ENCODE measurements at regions not wholly inside any gene's neighbourhood (a gene's known extent, or its start where the extent isn't known, plus 50 kb on each side); places are given as distances from the start of the nearest gene placed in this dataset.

DNA sequence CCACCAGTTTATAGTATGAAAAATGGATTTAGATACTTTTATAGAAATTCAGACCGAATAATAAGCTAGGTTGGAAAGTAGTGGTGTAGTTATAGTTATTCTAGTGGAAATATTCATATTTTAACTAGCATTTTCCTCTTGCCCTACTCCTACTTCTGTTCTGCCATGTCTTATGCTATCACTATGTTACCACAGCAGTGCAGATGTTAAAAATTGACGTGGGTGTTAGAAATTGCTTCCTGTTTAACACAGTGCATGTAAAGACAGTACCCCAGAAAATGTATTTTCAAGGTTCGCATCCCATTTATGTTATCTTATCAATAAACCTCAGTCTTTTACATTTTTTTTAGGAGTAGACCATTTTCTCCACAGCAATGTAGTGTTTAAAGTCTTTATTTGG lies 774.2 kb upstream of the CDH10 start:
- FAIRE-seq (no peak), ATAC-seq (no peak), DNase-seq (ENCODE audit: low read depth in 1 of 2, low spot score in 1 of 2) (no peak)
- no peak overlapping the region for H3K4me2 ChIP-seq
- no peak for TF ChIP-seq RFX5 (IDR thresholded peaks at IDR 0.05)
- TF ChIP-seq KDM1A (IDR thresholded peaks at IDR 0.05; ENCODE audit: low read depth): no peak
- no peak for TF ChIP-seq HEYL (CRISPR knock-in tag; IDR thresholded peaks at IDR 0.05)
- TF ChIP-seq HDAC2 (IDR thresholded peaks at IDR 0.05): no peak
- no peak for TF ChIP-seq JUN (IDR thresholded peaks at IDR 0.05)
- TF ChIP-seq EP300 (IDR thresholded peaks at IDR 0.05): no peak
- TF ChIP-seq CEBPB (IDR thresholded peaks at IDR 0.05): no peak
- TF ChIP-seq ELK1 (IDR thresholded peaks at IDR 0.05; ENCODE audit: low read depth, low read length): no peak
- TF ChIP-seq SMC3 (IDR thresholded peaks at IDR 0.05): no peak
- no peak for TF ChIP-seq ZFP36 (IDR thresholded peaks at IDR 0.05; ENCODE audit: borderline replicate concordance, partially characterized antibody)
- TF ChIP-seq CHD2 (IDR thresholded peaks at IDR 0.05; ENCODE audit: low read length, partially characterized antibody): no peak
- TF ChIP-seq, protein P1, sequence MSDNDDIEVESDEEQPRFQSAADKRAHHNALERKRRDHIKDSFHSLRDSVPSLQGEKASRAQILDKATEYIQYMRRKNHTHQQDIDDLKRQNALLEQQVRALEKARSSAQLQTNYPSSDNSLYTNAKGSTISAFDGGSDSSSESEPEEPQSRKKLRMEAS (IDR thresholded peaks at IDR 0.05): no peak
- TF ChIP-seq RAD21 (conservative IDR thresholded peaks at IDR 0.05 in 1 of 2, IDR thresholded peaks at IDR 0.05 in 1 of 2): no peak
- H3K4me1 ChIP-seq: no peaks in the 10 kb centered on the region
- H3K9me3 ChIP-seq: no peaks in the 10 kb centered on the region
- ChIA-PET POLR2A (no interaction called here), CTCF (no interaction called here)
- no peak overlapping the region for H3K27ac ChIP-seq
- 42% methylated on average over 3 of the region's 3 CpGs for WGBS (ENCODE audit: missing lambda C conversion rate)
- no peak overlapping the region for H3K4me3 ChIP-seq

- no peak for TF ChIP-seq ZNF302 (CRISPR knock-in tag; IDR thresholded peaks at IDR 0.05)
- TF ChIP-seq JUNB (IDR thresholded peaks at IDR 0.05): no peak
- TF ChIP-seq, protein P2, sequence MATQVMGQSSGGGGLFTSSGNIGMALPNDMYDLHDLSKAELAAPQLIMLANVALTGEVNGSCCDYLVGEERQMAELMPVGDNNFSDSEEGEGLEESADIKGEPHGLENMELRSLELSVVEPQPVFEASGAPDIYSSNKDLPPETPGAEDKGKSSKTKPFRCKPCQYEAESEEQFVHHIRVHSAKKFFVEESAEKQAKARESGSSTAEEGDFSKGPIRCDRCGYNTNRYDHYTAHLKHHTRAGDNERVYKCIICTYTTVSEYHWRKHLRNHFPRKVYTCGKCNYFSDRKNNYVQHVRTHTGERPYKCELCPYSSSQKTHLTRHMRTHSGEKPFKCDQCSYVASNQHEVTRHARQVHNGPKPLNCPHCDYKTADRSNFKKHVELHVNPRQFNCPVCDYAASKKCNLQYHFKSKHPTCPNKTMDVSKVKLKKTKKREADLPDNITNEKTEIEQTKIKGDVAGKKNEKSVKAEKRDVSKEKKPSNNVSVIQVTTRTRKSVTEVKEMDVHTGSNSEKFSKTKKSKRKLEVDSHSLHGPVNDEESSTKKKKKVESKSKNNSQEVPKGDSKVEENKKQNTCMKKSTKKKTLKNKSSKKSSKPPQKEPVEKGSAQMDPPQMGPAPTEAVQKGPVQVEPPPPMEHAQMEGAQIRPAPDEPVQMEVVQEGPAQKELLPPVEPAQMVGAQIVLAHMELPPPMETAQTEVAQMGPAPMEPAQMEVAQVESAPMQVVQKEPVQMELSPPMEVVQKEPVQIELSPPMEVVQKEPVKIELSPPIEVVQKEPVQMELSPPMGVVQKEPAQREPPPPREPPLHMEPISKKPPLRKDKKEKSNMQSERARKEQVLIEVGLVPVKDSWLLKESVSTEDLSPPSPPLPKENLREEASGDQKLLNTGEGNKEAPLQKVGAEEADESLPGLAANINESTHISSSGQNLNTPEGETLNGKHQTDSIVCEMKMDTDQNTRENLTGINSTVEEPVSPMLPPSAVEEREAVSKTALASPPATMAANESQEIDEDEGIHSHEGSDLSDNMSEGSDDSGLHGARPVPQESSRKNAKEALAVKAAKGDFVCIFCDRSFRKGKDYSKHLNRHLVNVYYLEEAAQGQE (IDR thresholded peaks at IDR 0.05): no peak
- TF ChIP-seq EHMT2 (IDR thresholded peaks at IDR 0.05; ENCODE audit: low read depth): no peak
- no peak for TF ChIP-seq CHD2 (IDR thresholded peaks at IDR 0.05; ENCODE audit: low read length, partially characterized antibody)
- no peak for TF ChIP-seq ELK1 (IDR thresholded peaks at IDR 0.05; ENCODE audit: low read depth, low read length)
- TF ChIP-seq CBX8 (IDR thresholded peaks at IDR 0.05): no peak
- no peak for TF ChIP-seq BHLHE40 (IDR thresholded peaks at IDR 0.05; ENCODE audit: low read depth, low read length)
- no peak for TF ChIP-seq GATA3 (IDR thresholded peaks at IDR 0.05; ENCODE audit: borderline replicate concordance)
- TF ChIP-seq CTCF (IDR thresholded peaks at IDR 0.05): no peak
- no peak for TF ChIP-seq E2F6 (IDR thresholded peaks at IDR 0.05; ENCODE audit: borderline replicate concordance, low read depth)
- no peak for TF ChIP-seq HDAC2 (IDR thresholded peaks at IDR 0.05)
- TF ChIP-seq, protein P3, sequence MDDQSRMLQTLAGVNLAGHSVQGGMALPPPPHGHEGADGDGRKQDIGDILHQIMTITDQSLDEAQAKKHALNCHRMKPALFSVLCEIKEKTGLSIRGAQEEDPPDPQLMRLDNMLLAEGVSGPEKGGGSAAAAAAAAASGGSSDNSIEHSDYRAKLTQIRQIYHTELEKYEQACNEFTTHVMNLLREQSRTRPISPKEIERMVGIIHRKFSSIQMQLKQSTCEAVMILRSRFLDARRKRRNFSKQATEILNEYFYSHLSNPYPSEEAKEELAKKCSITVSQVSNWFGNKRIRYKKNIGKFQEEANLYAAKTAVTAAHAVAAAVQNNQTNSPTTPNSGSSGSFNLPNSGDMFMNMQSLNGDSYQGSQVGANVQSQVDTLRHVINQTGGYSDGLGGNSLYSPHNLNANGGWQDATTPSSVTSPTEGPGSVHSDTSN (IDR thresholded peaks at IDR 0.05): no peak
- no peak for TF ChIP-seq PHF8 (IDR thresholded peaks at IDR 0.05; ENCODE audit: borderline replicate concordance, low read depth)
- TF ChIP-seq NFE2L2 (conservative IDR thresholded peaks at IDR 0.05; ENCODE audit: low read length): no peak
- no peak for TF ChIP-seq HEYL (CRISPR knock-in tag; IDR thresholded peaks at IDR 0.05)
- no peak for TF ChIP-seq ZSCAN20 (CRISPR knock-in tag; IDR thresholded peaks at IDR 0.05)
- TF ChIP-seq SMC3 (IDR thresholded peaks at IDR 0.05): no peak
- no peak for TF ChIP-seq RNF2 (IDR thresholded peaks at IDR 0.05; ENCODE audit: borderline replicate concordance, low read depth)
- no peak for TF ChIP-seq CBX2 (IDR thresholded peaks at IDR 0.05; ENCODE audit: borderline replicate concordance, low read depth)
- WGBS (ENCODE audit: missing lambda C conversion rate): 38% methylated on average over 2 of the region's 2 CpGs
- no peaks in the 10 kb centered on the region for H3K4me1 ChIP-seq
- H3K4me2 ChIP-seq: no peak overlapping the region
- H3K9me3 ChIP-seq: no peaks in the 10 kb centered on the region
- DNase-seq (ENCODE audit: low read depth in 1 of 2, low spot score in 1 of 2) (no peak), ATAC-seq (no peak), FAIRE-seq (no peak)
- ChIA-PET CTCF (no interaction called here), POLR2A (no interaction called here)
- H3K4me3 ChIP-seq: no peak overlapping the region
- no peak overlapping the region for H3K27ac ChIP-seq
Observed at GRCh38 chr5:25418319-25418859, 773.6 kb upstream of the CDH10 start.
